BE2C (cell line): ENCODE measurements at regions not wholly inside any gene's neighbourhood (a gene's known extent, or its start where the extent isn't known, plus 50 kb on each side); places are given as distances from the start of the nearest gene placed in this dataset.

ENCODE experiments used
- DNase-seq: peaks from one replicate; pipeline ENCODE4 v3.0.0-alpha.2; 2020
- H3K27me3 ChIP-seq: fragments of 250-450 bp; sonication (Bioruptor Pico); 2 replicates; pipeline ENCODE4 v1.5.1; 2020; ENCODE audit warnings: mild to moderate bottlenecking
- H3K36me3 ChIP-seq: fragments of 250-450 bp; sonication (Bioruptor Pico); 2 replicates; pipeline ENCODE4 v1.5.1; 2020; ENCODE audit warnings: mild to moderate bottlenecking
- H3K4me1 ChIP-seq: fragments of 250-450 bp; sonication (Bioruptor Pico); 2 replicates; pipeline ENCODE4 v1.5.1; 2020
- H3K4me3 ChIP-seq: 2 replicates; pipeline ENCODE4 v1.5.1; 2011; ENCODE audit warnings: low read depth, low read length
- H3K9me3 ChIP-seq: fragments of 250-450 bp; sonication (Bioruptor Pico); 2 replicates; pipeline ENCODE4 v1.5.1; 2020
- TF ChIP-seq, protein P1 (sequence below): IDR thresholded peaks from 2 replicates; pipeline ENCODE4 v1.5.1; 2012; ENCODE audit warnings: mild to moderate bottlenecking, low read depth, low read length

DNA sequence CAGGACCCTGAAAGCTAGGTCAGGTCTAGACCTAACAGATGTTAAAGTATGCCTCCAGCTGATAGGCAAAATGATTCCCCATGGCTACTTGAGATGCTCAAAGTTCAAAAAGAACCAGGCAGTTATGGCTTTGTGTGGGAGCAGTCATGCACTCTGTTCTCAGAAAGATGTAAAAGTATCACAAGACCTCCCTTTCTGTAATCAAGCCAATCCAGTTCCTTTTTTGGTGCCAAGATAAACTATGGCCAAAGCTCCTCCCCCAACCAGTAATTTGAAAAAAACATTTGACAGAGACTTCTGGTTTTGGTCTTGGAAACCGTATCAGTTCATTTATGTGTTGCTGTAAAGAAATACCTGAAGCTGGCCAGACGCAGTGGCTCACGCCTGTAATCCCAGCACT, 51.4 kb upstream of the XIST start:
- TF ChIP-seq, protein P1, sequence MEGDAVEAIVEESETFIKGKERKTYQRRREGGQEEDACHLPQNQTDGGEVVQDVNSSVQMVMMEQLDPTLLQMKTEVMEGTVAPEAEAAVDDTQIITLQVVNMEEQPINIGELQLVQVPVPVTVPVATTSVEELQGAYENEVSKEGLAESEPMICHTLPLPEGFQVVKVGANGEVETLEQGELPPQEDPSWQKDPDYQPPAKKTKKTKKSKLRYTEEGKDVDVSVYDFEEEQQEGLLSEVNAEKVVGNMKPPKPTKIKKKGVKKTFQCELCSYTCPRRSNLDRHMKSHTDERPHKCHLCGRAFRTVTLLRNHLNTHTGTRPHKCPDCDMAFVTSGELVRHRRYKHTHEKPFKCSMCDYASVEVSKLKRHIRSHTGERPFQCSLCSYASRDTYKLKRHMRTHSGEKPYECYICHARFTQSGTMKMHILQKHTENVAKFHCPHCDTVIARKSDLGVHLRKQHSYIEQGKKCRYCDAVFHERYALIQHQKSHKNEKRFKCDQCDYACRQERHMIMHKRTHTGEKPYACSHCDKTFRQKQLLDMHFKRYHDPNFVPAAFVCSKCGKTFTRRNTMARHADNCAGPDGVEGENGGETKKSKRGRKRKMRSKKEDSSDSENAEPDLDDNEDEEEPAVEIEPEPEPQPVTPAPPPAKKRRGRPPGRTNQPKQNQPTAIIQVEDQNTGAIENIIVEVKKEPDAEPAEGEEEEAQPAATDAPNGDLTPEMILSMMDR: no peak
- no peaks in the 10 kb centered on the region for H3K27me3 ChIP-seq
- no peaks in the 10 kb centered on the region for H3K4me1 ChIP-seq
- DNase-seq: no peak
- no peaks in the 10 kb centered on the region for H3K36me3 ChIP-seq
- H3K4me3 ChIP-seq: no peak overlapping the region
- H3K9me3 ChIP-seq: no peaks in the 10 kb centered on the region
